Mucosa of rectum (tissue), 2 donors: ENCODE measurements at regions not wholly inside any gene's neighbourhood (a gene's known extent, or its start where the extent isn't known, plus 50 kb on each side); places are given as distances from the start of the nearest gene placed in this dataset.

Experiments used
- H3K27ac ChIP-seq, 2 donors: one replicate each; pipeline ENCODE4 v1.7.0; 2013; ENCODE audit warnings: inconsistent platforms in 2 of 2, low read depth in 2 of 2, low read length in 2 of 2
- H3K27me3 ChIP-seq, 2 donors: one replicate each; pipeline ENCODE4 v1.7.0; 2013; ENCODE audit warnings: low read length in 2 of 2; ENCODE audit not compliant: control insufficient read depth in 2 of 2, insufficient read depth in 2 of 2
- H3K36me3 ChIP-seq, 2 donors: one replicate each; pipeline ENCODE4 v1.7.0; 2013; ENCODE audit warnings: low read length in 2 of 2; ENCODE audit not compliant: control insufficient read depth in 2 of 2, insufficient read depth in 2 of 2
- H3K4me1 ChIP-seq, 2 donors: one replicate each; pipeline ENCODE4 v1.7.0; 2013; ENCODE audit warnings: low read length in 2 of 2, mild to moderate bottlenecking in 1 of 2; ENCODE audit not compliant: control insufficient read depth in 2 of 2, insufficient read depth in 2 of 2
- H3K4me3 ChIP-seq, 2 donors: one replicate each; pipeline ENCODE4 v1.7.0; 2013; ENCODE audit warnings: low read length in 2 of 2
- H3K9ac ChIP-seq, 2 donors: one replicate each; pipeline ENCODE4 v1.7.0; 2013; ENCODE audit warnings: low read length in 2 of 2, low read depth in 1 of 2, mild to moderate bottlenecking in 1 of 2
- H3K9me3 ChIP-seq, 2 donors: one replicate each; pipeline ENCODE4 v1.7.0; 2013; ENCODE audit warnings: low read length in 2 of 2; ENCODE audit not compliant: control insufficient read depth in 2 of 2
- donor health status: healthy.
- donor health status: Normal muscosa, but diverticular disease.

GRCh38 chr2:157085522-157085921 lies 172.0 kb upstream of the GALNT5 start:
- H3K4me1 ChIP-seq: no peaks in the 10 kb centered on the region
- H3K9ac ChIP-seq: no peak overlapping the region
- no peak overlapping the region for H3K4me3 ChIP-seq
- no peak overlapping the region for H3K27ac ChIP-seq
- H3K27me3 ChIP-seq: no peaks in the 10 kb centered on the region
- H3K9me3 ChIP-seq: no peaks in the 10 kb centered on the region
- no peaks in the 10 kb centered on the region for H3K36me3 ChIP-seq

- no peak overlapping the region for H3K27ac ChIP-seq
- no peak overlapping the region for H3K4me3 ChIP-seq
- no peak overlapping the region for H3K9ac ChIP-seq
- H3K36me3 ChIP-seq: no peaks in the 10 kb centered on the region
- H3K9me3 ChIP-seq: no peaks in the 10 kb centered on the region
- no peaks in the 10 kb centered on the region for H3K27me3 ChIP-seq
- H3K4me1 ChIP-seq: no peaks in the 10 kb centered on the region
Measured at GRCh38 chr2:157087373-157088002, 170.0 kb upstream of the GALNT5 start.

GRCh38 chr2:157093666-157094065 lies 163.8 kb upstream of the GALNT5 start:
- Histone ChIP-seq H3K4me3 (no peak overlapping the region), H3K4me1 (no peaks in the 10 kb centered on the region), H3K36me3 (no peaks in the 10 kb centered on the region), H3K9ac (no peak overlapping the region), H3K9me3 (no peaks in the 10 kb centered on the region), H3K27ac (no peak overlapping the region), H3K27me3 (no peaks in the 10 kb centered on the region)

- Histone ChIP-seq H3K27ac (no peak overlapping the region), H3K9ac (no peak overlapping the region), H3K4me1 (peaks cover 0 to 4% of the 10 kb centered on the region in 2 donors), H3K4me3 (no peak overlapping the region), H3K9me3 (peaks cover 0 to 2% of the 10 kb centered on the region in 2 donors), H3K27me3 (no peaks in the 10 kb centered on the region), H3K36me3 (no peaks in the 10 kb centered on the region)
Measured at GRCh38 chr2:157105372-157105771, 152.1 kb upstream of the GALNT5 start.

- Histone ChIP-seq H3K27ac (no peak overlapping the region), H3K9ac (no peak overlapping the region), H3K27me3 (no peaks in the 10 kb centered on the region), H3K4me3 (no peak overlapping the region), H3K9me3 (peaks cover 0 to 2% of the 10 kb centered on the region in 2 donors), H3K36me3 (no peaks in the 10 kb centered on the region), H3K4me1 (peaks cover 0 to 4% of the 10 kb centered on the region in 2 donors)
Measured at GRCh38 chr2:157106950-157107349, 150.6 kb upstream of the GALNT5 start.

- no peaks in the 10 kb centered on the region for H3K36me3 ChIP-seq
- H3K4me1 ChIP-seq: peaks cover 0 to 4% of the 10 kb centered on the region in 2 donors
- H3K4me3 ChIP-seq: no peak overlapping the region
- no peak overlapping the region for H3K9ac ChIP-seq
- no peak overlapping the region for H3K27ac ChIP-seq
- H3K9me3 ChIP-seq: peaks cover 0 to 2% of the 10 kb centered on the region in 2 donors
- H3K27me3 ChIP-seq: no peaks in the 10 kb centered on the region
Measured at GRCh38 chr2:157107460-157107859, 150.0 kb upstream of the GALNT5 start.

GRCh38 chr2:157107877-157108276 lies 149.6 kb upstream of the GALNT5 start:
- Histone ChIP-seq H3K9me3 (peaks cover 0 to 2% of the 10 kb centered on the region in 2 donors), H3K4me3 (no peak overlapping the region), H3K27ac (no peak overlapping the region), H3K9ac (no peak overlapping the region), H3K36me3 (no peaks in the 10 kb centered on the region), H3K4me1 (peaks cover 0 to 4% of the 10 kb centered on the region in 2 donors), H3K27me3 (no peaks in the 10 kb centered on the region)

- Histone ChIP-seq H3K9me3 (no peaks in the 10 kb centered on the region), H3K27ac (no peak overlapping the region), H3K4me3 (no peak overlapping the region), H3K36me3 (no peaks in the 10 kb centered on the region), H3K4me1 (no peaks in the 10 kb centered on the region), H3K9ac (no peak overlapping the region), H3K27me3 (no peaks in the 10 kb centered on the region)
Measured at GRCh38 chr2:157122776-157123175, 134.7 kb upstream of the GALNT5 start.

GRCh38 chr2:157124731-157125130 lies 132.8 kb upstream of the GALNT5 start:
- no peak overlapping the region for H3K9ac ChIP-seq
- no peaks in the 10 kb centered on the region for H3K4me1 ChIP-seq
- no peaks in the 10 kb centered on the region for H3K9me3 ChIP-seq
- H3K36me3 ChIP-seq: no peaks in the 10 kb centered on the region
- no peak overlapping the region for H3K4me3 ChIP-seq
- no peaks in the 10 kb centered on the region for H3K27me3 ChIP-seq
- H3K27ac ChIP-seq: no peak overlapping the region

- H3K4me3 ChIP-seq: no peak overlapping the region
- no peaks in the 10 kb centered on the region for H3K4me1 ChIP-seq
- H3K27me3 ChIP-seq: no peaks in the 10 kb centered on the region
- no peak overlapping the region for H3K9ac ChIP-seq
- no peaks in the 10 kb centered on the region for H3K9me3 ChIP-seq
- no peaks in the 10 kb centered on the region for H3K36me3 ChIP-seq
- H3K27ac ChIP-seq: no peak overlapping the region
Measured at GRCh38 chr2:157125685-157126084, 131.8 kb upstream of the GALNT5 start.
